EL (cell line): ENCODE measurements at regions not wholly inside any gene's neighbourhood (a gene's known extent, or its start where the extent isn't known, plus 50 kb on each side); places are given as distances from the start of the nearest gene placed in this dataset.

Source experiments
- DNase-seq: peaks from one replicate; pipeline ENCODE4 v3.0.0-alpha.2; 2016

- DNase-seq = no peak
Observed at GRCh38 chr15:53000409-53000808, 210.3 kb upstream of the ONECUT1 start.

- DNase-seq = no peak
Observed at GRCh38 chr15:52997123-52997522, 207.0 kb upstream of the ONECUT1 start.

DNA sequence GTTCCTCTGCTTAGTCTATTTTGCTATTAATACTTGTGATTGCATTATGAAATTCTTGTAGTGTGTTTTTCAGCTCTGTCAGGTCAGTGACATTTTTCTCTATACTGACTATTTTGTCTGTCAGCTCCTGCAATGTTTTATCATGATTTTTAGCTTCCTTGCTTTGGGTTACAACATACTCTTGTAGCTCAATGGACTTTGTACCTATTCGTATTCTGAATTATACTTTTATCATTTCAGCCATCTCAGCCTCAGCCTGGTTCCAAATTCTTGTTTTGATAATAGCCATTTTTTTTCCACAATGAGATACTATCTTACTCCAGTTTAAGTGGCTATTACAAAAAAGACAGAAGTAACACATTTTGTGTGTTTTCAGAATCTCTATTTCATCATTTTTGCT is 204.2 kb upstream of the ONECUT1 start:
- DNase-seq = no peak

GRCh38 chr15:52984507-52984906 is 194.4 kb upstream of the ONECUT1 start:
- no peak for DNase-seq

- no peak for DNase-seq
Observed at GRCh38 chr15:52980446-52980845, 190.3 kb upstream of the ONECUT1 start.

- DNase-seq = no peak
Observed at GRCh38 chr15:52976516-52977075, 186.5 kb upstream of the ONECUT1 start.

GRCh38 chr15:52975941-52976449 is 185.9 kb upstream of the ONECUT1 start:
- no peak for DNase-seq

DNA sequence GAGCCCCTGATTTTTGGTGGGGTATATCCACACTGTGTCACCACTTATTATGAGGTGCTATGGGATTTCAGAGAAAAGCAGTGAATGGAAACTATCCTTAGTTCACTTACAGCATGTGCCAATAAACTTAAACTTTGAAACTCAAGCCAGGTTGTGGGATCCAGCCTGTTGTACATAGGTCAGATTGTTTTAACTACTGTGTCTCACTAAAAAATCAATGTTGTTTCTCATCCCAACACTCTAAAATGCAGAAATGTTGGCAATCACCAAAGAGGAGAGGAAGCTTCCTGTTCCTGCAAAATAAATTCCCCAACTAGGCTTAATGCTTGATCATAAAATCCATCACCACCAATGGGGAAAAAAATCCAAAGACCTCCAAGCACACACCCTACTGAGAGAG is 173.7 kb upstream of the ONECUT1 start:
- no peak for DNase-seq

DNA sequence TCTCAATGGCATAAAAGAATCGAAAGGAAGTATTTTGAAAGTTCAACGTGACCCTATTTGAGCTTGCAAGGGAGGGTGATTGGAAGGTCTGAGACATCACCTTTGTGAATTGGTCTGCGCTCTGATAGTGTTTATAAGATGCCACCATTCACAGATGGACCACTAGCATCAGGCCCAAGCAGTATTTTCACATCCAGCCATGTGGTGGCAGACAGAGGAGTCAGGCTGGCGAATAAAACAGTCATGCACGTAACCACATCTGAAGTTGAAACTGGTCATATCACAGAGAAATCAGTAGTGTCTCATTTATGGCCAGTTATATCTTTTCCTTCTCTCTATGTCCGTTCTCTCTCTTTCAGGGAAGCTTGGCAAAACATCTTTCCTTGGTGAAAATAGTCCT is 170.1 kb upstream of the ONECUT1 start:
- no peak for DNase-seq

GRCh38 chr15:52943746-52944145 is 153.6 kb upstream of the ONECUT1 start:
- no peak for DNase-seq

DNA sequence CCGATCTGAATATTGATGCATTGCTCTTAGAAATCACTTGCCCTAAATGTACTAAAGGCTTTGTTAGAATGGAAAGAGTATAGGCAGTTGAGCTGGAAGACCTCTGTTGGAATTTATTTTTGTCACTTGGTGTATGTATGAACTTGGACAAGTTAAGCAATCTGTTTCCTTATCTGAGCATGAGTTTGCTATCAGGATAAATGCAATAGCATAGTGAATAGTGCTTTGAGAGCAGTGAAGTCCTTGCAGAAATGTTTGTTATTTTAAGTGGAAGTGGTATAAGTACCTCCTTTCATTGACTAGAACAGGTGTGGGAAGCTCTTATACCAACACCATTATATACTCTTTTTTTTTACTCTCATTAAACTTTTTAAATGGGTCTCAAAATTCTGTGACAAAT is 146.4 kb upstream of the ONECUT1 start:
- no peak for DNase-seq

DNA sequence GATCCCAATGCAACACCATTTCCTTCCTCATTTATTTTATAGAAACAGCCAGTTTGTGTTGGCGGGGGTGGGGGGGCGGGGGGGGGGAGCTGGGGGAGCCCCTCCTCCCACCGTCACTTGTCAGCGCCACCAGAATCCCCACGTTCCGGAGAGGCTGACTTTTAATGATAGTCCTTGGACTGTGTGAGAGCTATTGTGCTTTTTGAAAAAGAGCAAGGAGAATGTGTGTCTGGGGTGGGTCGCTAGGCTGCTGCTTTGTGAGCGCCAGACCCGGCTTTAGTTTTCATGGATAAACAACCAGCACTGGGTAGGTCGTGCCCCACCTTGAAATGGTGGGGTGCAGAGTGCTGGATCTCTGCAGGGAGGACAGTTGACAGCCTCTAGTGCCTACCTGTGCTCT is 135.0 kb upstream of the ONECUT1 start:
- no peak for DNase-seq

- DNase-seq = no peak
Observed at GRCh38 chr15:52924630-52925029, 134.5 kb upstream of the ONECUT1 start.

GRCh38 chr15:52923626-52924025 is 133.5 kb upstream of the ONECUT1 start:
- DNase-seq = no peak

DNA sequence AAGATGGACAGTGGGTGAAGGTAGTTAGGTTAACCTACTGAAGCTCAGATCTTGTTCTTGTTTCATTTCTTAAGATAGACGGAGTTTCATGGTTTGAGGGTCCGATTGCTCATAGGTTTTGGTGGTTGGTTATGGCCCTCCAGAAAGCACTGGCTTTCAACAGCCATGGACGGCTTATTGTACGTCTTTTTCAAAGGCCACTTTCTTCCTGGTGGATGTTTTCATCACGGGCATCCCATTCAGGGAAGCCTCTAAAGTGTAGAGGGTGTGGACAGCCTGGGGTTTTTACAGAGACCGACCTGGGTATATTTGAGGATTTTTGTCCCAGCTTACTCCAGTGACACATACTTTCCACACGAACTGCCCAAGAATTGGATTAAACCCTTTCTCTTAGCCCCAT is 132.7 kb upstream of the ONECUT1 start:
- DNase-seq = no peak

GRCh38 chr15:52912172-52912571 is 122.0 kb upstream of the ONECUT1 start:
- no peak for DNase-seq

GRCh38 chr15:52893338-52893737 is 103.2 kb upstream of the ONECUT1 start:
- no peak for DNase-seq

DNA sequence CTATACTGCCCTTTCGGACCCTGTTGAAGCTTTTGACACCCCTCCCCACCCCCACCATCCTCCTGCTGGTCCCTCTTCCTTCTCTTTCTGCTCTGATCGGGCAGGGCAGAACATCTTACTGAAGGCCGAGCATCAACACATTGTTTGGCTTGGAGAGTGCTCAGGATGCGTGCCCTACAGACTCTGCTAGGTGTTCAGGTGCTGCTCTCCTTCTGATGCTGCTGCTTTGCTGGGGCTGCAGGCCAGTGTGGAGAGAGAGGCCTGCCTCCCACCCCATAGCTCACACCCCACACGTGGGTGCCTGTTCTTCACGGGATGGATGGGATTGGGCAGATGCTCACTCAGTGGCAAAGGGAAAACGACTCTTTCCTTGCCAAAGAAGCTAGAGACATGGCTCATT is 89.8 kb upstream of the ONECUT1 start:
- no peak for DNase-seq

GRCh38 chr15:52879145-52879544 is 89.0 kb upstream of the ONECUT1 start:
- DNase-seq = no peak

GRCh38 chr15:52876991-52877663 is 87.0 kb upstream of the ONECUT1 start:
- no peak for DNase-seq

GRCh38 chr15:52872036-52872818 is 82.1 kb upstream of the ONECUT1 start:
- DNase-seq = no peak

GRCh38 chr15:52870015-52870414 is 79.9 kb upstream of the ONECUT1 start:
- no peak for DNase-seq

GRCh38 chr15:52866698-52867097 is 76.6 kb upstream of the ONECUT1 start:
- no peak for DNase-seq

- no peak for DNase-seq
Observed at GRCh38 chr15:52862677-52863076, 72.5 kb upstream of the ONECUT1 start.
